HG02885 (cell line): ENCODE measurements at regions not wholly inside any gene's neighbourhood (a gene's known extent, or its start where the extent isn't known, plus 50 kb on each side); places are given as distances from the start of the nearest gene placed in this dataset.

Experiments used
- ATAC-seq: cut with Tn5 transposase; IDR thresholded peaks from one replicate; pipeline ENCODE4 v1.9.1; 2021; ENCODE audit warnings: mild to moderate bottlenecking; ENCODE audit not compliant: unreplicated experiment, poor library complexity

DNA sequence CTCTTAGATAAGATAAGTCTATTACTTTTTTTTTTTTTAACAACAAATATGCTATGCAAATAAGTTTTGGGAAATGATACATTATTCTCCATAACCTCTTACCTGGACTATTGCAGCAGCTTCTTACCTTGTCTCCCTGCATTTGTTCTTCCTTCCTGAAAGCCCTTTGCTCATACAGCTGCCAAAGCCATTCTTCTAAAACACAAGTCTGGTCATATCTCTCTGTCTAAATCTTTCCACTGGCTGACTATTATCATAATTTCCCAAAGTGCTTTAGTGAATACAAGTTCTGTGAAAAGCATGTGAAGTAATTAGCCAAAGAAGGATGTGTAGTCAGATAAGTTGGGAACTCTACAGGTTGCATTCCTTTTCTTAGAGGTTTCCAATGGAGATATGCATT is 115.4 kb upstream of the CNTLN start:
- ATAC-seq = no peak

DNA sequence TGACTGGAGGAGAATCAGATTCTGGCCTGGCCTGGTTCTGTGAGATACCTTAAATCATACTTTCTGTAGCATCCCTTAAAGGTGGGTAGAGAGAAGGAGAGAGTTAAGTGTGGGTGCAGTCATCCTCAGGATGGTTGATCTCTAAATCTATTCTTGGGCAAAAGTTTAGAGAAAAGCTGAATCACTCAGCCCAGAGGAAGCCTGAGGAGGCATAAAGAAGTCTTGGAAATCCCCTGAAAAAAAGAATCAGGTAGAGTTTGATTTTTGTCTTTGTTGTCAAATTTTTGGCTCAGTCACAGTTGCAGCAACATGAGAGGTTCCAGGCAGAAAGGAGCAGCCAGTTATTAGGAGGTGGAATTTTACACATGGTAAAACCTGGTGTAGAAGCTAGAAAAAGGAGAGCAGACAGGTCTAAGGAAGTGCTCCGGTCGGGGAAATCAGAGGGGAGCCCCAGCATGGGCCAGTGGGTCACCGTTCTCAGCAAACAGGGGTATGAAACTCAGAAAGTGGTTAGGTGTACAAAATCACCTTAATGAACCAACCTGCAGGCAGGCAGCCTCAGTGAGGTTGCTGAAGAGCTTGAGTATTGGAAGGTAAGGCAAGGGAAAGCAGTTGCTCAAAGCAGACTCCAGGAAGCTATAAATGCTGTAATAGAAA is 116.2 kb upstream of the CNTLN start:
- ATAC-seq = no peak

DNA sequence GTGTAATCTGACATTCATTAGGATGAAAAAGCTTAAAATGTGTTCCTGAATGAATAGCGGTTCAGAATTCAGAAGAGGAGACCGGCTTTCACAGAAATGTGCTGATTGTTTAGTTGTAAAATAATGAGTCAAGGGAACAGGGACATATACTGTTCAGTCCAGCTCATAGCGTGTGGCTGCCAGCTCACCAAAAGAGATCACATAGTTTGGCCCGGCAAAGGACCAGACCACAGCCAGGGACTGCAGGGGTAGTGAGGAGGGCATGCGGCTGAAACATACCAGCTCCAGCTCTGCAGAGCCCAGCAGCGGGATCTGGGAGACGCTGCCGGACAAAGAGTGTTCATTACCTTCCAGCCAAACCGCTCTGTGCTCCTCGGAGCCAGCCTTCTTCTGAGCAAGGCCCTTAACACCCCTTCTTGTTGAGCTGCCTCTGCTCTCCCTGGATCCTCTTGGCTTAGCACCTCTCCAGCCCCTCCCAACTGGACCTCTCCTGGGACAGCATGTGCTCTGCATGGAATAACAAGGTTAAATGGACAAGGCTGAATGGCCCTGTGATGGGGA is 116.8 kb upstream of the CNTLN start:
- ATAC-seq = no peak

DNA sequence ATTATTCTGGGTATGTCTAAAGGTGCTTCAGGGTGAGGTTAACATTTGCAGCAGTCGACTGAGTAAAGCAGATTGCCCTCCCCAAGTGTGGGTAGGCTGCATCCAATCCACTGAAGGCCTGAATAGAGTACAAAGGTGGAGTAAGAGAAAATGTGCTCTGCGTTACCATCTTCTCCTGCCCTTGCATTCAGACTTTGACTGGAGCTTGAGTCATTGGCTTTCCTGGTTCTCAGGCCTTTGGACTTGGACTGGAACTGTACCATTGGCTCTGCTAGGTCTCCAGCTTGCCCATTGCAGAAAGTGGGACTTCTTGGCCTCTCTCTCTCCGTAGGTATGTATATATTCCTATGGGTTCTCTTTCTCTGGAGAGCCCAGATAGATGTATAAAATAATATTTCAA is 120.9 kb upstream of the CNTLN start:
- no peak for ATAC-seq

DNA sequence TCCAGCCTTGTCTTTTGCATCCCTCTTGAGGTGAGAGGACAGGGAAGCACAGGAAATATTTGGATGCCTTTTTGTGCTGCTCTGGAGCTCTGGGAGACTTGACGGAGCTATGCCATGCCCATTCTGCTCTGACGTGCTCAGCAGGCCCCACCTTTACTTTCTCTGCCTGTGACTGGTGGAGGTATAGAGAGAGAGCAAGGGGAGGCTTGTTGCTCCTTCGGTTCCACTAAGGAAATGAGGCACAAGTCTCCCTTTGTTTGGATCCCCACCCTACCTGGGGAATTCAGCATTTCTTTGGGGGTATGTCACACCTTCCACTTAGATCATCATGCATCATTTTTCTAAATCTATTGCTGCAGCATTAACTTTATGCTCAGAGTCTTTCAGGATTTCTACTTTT is 121.8 kb upstream of the CNTLN start:
- no peak for ATAC-seq

DNA sequence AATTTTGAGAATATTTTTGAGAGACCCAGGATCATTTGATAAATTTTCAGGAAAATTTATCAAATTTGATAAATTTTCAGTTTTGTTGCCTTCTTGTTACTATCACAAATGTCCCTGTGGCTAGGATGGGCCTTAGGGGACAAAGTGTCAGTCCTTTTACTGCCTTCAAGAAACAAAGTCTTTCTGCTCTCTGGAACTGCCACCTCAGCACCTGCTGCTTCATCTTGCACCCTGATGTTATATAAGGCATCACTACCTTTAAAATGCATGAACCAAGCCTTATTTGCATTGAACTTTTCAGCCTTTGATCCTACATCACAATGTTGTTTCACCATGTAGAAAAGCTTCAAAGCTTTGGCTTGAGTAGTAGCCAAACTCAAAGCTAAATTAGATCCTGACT is 123.0 kb upstream of the CNTLN start:
- no peak for ATAC-seq

DNA sequence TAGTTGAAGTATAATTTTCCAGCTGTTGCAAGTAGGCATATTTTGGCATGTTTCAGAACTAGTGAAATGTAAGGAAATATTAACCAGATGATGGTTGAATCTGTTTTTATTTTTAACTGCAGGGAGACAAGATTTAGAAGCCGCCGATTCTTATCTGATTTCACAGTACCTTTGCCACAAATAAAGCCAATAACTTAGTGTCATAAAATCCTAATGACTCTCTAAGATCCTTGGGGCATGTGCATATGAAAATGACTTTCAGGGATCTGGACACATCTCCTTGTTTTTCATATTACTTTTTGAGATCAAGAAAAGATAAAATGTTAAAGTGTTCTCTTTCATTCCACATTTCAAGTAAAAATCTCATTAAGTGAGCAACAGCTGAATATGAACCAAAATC is 125.8 kb upstream of the CNTLN start:
- ATAC-seq = no peak

DNA sequence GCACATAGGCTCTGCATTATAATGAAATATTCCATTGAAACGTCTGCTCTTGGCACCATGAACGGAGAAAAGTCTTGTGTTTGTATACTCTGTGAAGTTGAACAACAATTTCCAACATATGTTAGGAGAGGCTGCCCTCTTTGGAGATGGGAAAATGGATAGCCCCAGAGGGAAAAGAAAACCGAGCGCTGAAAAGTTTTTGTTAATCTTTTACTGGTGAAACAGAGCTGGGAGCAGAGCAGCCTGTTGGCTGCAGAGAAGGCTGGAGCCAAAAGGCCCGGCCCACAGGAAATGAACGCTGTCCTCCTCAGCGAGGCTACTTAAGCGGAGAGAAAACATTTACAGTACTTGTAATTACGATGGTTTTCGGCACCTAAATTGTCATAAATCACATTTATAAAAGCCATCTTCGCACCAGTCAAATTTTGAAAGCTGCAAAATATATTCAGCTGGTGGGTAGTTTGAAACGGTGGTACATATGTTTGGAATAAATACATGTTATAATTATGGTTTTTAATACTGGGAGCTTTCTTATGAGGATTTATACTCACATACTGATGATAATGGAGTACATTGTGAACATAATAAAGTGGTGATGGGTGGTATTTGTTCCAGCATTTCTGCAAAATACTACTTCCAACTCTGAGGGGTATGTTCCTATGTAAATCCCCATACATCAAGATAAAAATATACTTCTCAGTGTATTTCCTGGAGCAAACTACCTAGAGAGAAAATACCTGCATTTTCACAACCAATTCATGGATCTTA is 129.6 kb upstream of the CNTLN start:
- no peak for ATAC-seq

DNA sequence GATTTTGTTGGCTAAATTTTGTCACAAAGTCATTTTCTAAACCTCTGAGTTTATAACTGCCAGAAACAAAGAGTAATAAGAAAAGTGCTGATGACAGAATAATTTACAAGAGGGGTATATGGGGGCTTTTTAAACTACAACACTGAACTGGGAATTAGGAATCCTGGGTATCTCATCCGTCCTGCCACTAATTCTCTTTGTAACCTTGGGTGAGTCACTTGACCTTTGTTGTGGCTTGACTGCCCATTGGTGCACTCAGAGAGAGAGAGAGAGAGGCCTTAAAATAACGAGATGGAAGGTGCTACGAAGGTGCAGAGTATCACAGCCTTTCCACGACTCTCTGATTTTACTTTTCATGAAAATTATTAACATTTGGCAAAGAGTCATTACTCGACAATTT is 130.3 kb upstream of the CNTLN start:
- no peak for ATAC-seq

DNA sequence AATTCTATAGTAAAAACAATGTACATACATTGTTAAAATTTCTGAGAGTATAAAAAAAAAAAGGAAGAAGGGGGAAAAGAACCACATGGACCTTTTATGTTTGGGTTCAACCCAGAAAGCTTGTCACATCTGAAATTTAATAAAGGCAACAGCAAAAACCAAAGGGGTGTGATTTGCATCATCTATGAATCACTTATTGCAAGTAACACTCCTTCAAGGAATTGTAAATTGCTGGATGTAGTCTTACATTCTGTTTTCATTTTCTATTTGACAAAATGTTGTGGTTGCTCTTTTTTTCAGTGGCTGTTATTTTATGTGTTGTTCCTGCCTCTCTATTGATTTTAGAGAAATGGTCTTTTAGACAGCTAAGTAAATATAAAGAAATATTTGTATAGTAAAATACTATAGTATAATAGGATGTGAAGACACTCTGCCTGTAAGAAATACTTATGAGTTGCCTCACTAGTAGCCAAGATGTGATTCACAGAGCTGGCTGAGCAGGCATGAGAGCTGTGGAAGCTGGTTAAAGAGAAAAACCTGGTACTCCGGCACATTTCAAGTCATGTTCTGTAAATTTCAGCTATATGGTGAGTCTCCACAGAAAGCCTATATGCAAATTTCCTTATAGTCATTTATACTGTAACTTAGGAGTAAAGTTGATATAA is 131.1 kb upstream of the CNTLN start:
- no peak for ATAC-seq

DNA sequence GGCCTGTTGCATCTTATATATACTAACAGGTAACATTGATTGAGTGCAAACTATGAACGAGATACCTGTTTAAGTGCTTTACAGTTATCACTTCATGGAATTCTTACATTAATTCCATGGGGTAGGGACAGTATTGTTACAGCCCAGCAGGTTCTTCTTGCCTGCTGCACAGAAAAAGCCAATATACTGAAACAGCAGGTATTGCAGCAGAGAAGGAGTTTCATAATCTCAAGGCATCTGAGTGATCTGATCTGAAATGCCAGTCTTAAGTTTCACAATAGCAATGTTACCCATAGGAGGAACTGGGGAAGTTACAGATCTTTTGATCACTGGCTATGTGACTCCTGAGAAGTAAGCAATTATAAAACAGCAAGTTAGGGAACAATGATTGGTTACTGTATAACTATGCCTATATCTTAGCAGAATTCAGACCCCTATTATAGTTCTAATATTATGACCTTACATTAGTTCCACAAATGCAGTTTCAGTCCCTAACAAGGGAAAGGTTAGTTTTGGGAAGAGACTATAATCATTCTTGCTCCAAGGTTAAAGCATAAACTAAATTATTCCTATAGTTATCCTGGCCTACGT is 126.5 kb upstream of the BNC2 start:
- ATAC-seq = no peak

DNA sequence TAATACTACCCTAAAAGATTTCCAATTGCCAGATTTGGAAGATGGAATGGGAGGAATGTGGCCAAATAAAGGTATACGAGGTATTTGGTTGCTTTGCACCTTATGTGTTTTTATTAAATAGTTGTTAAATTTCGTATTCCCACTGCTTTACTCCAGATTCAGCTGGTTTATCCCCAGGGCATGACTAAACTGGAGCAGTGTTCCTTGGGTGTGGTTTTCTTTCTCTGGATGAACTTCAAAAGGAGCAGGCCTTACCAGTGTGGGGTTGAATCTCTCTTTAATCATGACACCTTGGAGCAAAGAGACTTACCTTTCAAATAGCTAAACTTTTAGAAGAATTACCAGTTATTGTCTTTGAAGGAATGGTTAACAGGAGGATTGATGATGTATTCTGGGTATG is 121.7 kb upstream of the BNC2 start:
- no peak for ATAC-seq

DNA sequence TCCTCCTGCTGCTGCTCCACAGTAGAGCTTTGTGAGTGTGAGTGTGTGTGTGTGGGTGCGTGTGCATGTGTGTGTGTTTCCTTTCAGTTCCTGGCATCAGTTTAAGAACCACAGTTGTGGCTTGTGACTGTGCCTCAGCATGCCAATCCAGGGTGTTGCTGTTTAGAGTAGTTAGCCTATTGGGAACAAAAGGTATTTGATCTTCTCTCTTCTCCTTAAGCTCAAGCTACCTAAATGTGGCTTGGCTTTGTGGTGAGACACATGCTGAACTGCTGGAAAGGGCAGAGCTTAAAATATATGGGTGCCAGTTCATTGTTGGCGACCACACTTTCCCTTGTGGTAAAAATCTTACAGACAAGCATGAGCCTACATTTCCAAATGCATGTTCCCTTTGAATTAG is 116.6 kb upstream of the BNC2 start:
- ATAC-seq = no peak

DNA sequence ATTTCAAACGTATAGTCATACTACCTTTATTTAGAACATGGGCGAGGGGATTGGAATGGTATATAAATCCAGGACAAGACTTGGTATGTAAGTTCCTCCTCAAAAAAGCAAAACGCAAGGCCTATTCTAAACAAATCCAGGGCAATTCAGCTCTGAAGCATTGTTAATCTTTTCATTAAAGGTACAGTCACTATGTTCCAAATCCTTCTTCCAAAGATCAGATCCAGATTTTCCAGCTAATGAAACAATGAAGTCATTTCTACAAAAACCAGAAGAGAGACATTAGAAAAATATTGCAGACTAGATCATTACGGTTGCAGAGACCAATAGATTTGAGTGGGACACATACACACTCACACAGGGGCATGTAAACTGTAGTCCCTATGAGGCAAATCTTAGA is 116.1 kb upstream of the BNC2 start:
- no peak for ATAC-seq

DNA sequence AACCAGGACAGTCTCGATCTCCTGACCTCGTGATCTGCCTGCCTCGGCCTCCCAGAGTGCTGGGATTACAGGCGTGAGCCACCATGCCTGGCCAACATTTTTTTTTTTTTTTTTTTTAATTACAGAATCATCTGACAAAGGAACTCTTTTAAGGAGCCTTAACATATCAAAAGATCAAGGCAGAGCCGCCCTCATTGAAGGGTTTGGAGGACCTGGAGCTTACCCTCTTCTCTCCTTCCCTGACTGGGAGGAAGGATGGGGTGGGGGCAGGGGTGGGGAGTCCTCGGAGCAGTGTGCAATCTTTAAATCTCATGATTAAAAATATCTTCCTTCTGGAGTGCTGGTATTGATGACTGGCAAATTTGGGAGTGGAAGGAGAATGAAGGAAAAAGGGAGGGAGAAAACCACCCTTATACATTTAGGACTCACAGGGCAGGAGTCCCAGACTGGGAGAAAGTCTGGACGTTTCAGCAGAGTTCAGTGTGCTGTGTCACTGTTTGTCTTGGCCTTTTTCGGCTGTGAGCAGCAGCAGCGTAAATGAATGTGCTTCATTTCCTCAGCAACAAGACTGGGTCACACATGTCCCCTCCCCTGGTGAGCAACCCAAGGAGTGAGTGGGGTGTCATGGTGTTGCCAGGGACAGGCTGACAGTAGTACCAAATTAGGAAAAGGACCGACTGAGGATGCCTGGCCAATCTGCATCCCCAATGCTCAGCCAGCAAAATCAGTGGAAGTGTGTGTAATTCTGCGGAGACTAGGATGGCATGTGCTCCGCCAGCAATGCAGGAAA is 115.3 kb upstream of the BNC2 start:
- ATAC-seq = no peak

DNA sequence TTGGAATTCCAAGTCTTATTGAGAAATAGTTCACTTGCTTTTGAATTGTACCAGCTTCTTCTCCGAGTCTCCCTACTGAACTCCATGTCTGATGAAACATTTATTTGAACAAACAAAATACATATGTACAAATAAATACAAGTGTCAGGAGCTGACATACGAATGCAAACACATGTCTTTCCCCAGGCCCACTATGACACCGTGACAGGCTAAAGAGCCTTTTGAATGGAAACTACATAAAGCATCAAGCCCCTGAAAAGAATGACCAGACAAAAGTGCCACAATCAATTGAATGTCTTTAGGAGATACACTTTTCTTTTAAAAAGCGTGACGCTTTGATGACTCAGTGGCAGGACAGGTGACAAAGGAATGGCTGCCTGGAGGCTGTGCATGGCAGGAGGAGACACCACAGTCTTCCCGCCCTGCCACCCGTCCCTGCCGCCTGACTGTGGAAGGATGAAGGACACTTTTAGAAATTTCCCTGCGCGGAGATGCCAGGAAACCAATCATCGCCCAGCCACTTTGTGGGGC is 112.4 kb upstream of the BNC2 start:
- ATAC-seq = no peak

DNA sequence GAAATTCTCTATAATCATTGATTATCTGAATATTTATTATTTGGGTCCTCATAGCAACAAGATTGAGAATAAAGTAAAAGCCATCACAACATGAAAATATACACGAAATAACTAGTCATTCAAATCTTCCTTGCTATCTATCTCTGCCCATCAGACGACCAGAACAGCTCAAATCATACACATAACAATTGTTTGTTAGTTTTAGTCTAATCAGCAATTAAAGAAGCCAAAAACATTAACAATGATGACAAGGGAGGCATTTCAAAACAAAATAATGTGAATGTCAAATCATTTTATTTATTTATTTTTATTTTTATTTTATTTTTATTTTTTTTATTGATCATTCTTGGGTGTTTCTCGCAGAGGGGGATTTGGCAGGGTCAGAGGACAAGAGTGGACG is 106.0 kb upstream of the BNC2 start:
- no peak for ATAC-seq

DNA sequence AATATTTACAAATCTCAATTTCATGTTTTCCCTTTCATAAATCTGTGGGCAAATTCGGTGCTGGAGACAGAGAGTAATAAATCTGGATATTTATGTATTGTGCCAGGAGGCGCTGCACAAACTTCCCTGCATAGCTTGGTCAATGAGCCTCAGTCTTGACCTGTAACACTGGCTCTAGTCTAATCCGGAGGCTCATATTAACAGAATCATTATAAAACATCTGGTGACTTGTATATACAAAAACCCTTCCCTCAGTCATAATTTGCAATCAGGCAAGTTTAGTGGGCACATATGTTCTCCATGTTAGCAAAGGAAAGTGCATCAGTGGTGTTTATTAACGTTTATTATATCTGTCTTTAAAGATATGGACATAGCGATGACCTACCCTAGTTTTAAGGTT is 104.0 kb upstream of the BNC2 start:
- no peak for ATAC-seq

DNA sequence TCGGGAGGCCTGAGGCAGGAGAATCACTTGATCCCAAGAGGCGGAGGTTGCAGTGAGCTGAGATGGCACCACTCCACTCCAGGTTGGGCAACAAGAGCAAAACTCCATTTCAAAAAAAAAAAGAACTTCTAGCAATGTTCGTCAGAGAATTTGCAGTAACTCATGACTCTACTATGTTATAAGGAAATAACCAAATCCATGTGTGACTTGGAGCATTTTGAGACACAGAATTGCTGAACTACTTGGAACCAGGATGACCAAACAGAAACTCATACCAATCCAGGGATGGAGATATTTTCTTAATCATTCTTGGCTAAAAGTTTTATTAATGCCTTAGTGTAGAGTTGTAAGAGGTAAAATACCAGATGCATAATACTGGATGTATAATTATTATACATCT is 99.9 kb upstream of the BNC2 start:
- no peak for ATAC-seq

DNA sequence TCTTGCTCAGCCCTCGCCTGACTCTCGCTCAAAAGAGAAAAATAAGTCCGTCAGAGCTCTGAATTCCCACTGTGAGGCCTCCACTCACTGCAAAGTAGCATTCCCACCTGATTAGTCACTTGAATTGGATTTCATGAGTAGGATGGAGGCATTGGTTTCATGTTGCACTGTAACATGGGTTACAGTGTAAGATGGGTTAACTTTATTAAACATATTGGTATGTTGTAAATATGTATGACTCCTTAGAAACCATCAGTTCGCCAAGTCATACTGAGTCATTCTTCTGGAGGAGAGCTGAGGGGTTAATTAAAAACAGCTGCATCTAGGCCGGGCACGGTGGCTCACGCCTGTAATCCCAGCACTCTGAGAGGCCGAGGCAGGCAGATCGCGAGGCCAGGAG is 93.8 kb upstream of the BNC2 start:
- ATAC-seq = no peak
